IMR-90 (cell line): ENCODE measurements at regions not wholly inside any gene's neighbourhood (a gene's known extent, or its start where the extent isn't known, plus 50 kb on each side); places are given as distances from the start of the nearest gene placed in this dataset. TPM values are rescaled to one million over a fixed set of nuclear protein-coding genes. Genes with fewer than 3 reads are reported as not detected.
"Not testable (repeated sequence)": the region's sequence is repeated elsewhere in the genome, so short reads cannot be mapped to it uniquely, and the experiment has no call there.

Experiments
- ATAC-seq: fragments of 200-7000 bp; cut with Tn5 transposase; 2 replicates; pipeline ENCODE4 v1.9.1; 2020; ENCODE audit warnings: low read depth, mild to moderate bottlenecking, moderate library complexity
- BruUV-seq: library from RNA; stranded (reverse); fragments of 400-500 nt; replicated peaks from 2 replicates; lab custom pipeline; 2021; lab: Mats Ljungman, UMichigan
- CTCF ChIA-PET: fragments of 300-600 bp; formaldehyde crosslinking; extraction: SDS; loops from one replicate; lab custom pipeline; 2021; ENCODE audit warnings: antibody characterized with exemption; lab: Yijun Ruan, JAX
- POLR2A ChIA-PET: fragments of 300-600 bp; sonication (Branson Sonifier 250); formaldehyde crosslinking; loops from one replicate; lab custom pipeline; 2022; ENCODE audit warnings: antibody characterized with exemption; ENCODE audit not compliant: unreplicated experiment; lab: Charles Lee
- DNase-seq: peaks from one replicate; pipeline ENCODE4 v3.0.0; 2013
- H2AFZ ChIP-seq: replicated peaks from 2 replicates; pipeline ENCODE3; 2013; ENCODE audit warnings: low read length, mild to moderate bottlenecking; ENCODE audit not compliant: poor library complexity
- H2AK5ac ChIP-seq: 2 replicates; pipeline ENCODE4 v1.6.1; 2013; ENCODE audit warnings: low read depth, low read length, inconsistent platforms
- H2AK9ac ChIP-seq: replicated peaks from 2 replicates; pipeline ENCODE3; 2013; ENCODE audit warnings: mild to moderate bottlenecking, low read depth, low read length, moderate library complexity; ENCODE audit not compliant: poor library complexity
- H2BK120ac ChIP-seq: 2 replicates; pipeline ENCODE4 v1.6.1; 2013; ENCODE audit warnings: low read depth, low read length, inconsistent platforms
- H2BK15ac ChIP-seq: 3 replicates; pipeline ENCODE4 v1.6.1; 2013; ENCODE audit warnings: low read depth, low read length, inconsistent platforms
- H2BK20ac ChIP-seq: 2 replicates; pipeline ENCODE4 v1.6.1; 2013; ENCODE audit warnings: low read depth, mild to moderate bottlenecking, inconsistent platforms, low read length, moderate library complexity
- H2BK5ac ChIP-seq: 2 replicates; pipeline ENCODE4 v1.6.1; 2013; ENCODE audit warnings: mild to moderate bottlenecking, low read depth, low read length, inconsistent platforms; ENCODE audit not compliant: poor library complexity, severe bottlenecking
- H3K14ac ChIP-seq: replicated peaks from 2 replicates; pipeline ENCODE4 v1.6.1; 2013; ENCODE audit warnings: low read depth, low read length, inconsistent platforms
- H3K18ac ChIP-seq: 2 replicates; pipeline ENCODE4 v1.6.1; 2013; ENCODE audit warnings: low read depth, low read length, control low read depth
- H3K23ac ChIP-seq: 2 replicates; pipeline ENCODE4 v1.6.1; 2013; ENCODE audit warnings: low read depth, low read length, inconsistent platforms
- H3K27ac ChIP-seq: 2 replicates; pipeline ENCODE4 v1.5.1; 2013; ENCODE audit warnings: mild to moderate bottlenecking, control low read depth, low read length; ENCODE audit not compliant: insufficient read depth
- H3K27me3 ChIP-seq: 2 replicates; pipeline ENCODE4 v1.6.1; 2013; ENCODE audit warnings: low read length; ENCODE audit not compliant: control insufficient read depth, insufficient read depth
- H3K36me3 ChIP-seq: 2 replicates; pipeline ENCODE4 v1.6.1; 2013; ENCODE audit warnings: low read length, mixed read lengths; ENCODE audit not compliant: control insufficient read depth, insufficient read depth
- H3K4ac ChIP-seq: 2 replicates; pipeline ENCODE4 v1.6.1; 2013; ENCODE audit warnings: low read depth, low read length, inconsistent platforms
- H3K4me1 ChIP-seq: 2 replicates; pipeline ENCODE4 v1.6.1; 2013; ENCODE audit warnings: low read length, mixed read lengths; ENCODE audit not compliant: control insufficient read depth, insufficient read depth
- H3K4me2 ChIP-seq: 2 replicates; pipeline ENCODE4 v1.6.1; 2013; ENCODE audit warnings: low read depth, mild to moderate bottlenecking, control low read depth, low read length, moderate library complexity
- H3K4me3 ChIP-seq: 2 replicates; pipeline ENCODE4 v1.5.1; 2013; ENCODE audit warnings: low read depth, mild to moderate bottlenecking, control low read depth, low read length, moderate library complexity; ENCODE audit not compliant: insufficient read depth
- H3K56ac ChIP-seq: 2 replicates; pipeline ENCODE4 v1.6.1; 2013; ENCODE audit warnings: low read length, inconsistent platforms; ENCODE audit not compliant: insufficient read depth; ENCODE audit errors: extremely low read depth
- H3K79me1 ChIP-seq, 2 experiments: 2 replicates each; pipeline ENCODE4 v1.6.1; 2013; ENCODE audit warnings: low read length in 2 of 2, inconsistent platforms in 1 of 2, low read depth in 1 of 2
- H3K9ac ChIP-seq: 2 replicates; pipeline ENCODE4 v1.6.1; 2013; ENCODE audit warnings: low read depth, low read length, control low read depth
- H3K9me1 ChIP-seq: 2 replicates; pipeline ENCODE4 v1.6.1; 2013; ENCODE audit warnings: low read length, inconsistent platforms; ENCODE audit not compliant: insufficient read depth
- H3K9me3 ChIP-seq: 2 replicates; pipeline ENCODE4 v1.6.1; 2013; ENCODE audit warnings: low read length; ENCODE audit not compliant: control insufficient read depth, insufficient read depth
- H4K20me1 ChIP-seq: 2 replicates; pipeline ENCODE4 v1.6.1; 2013; ENCODE audit warnings: low read length, inconsistent platforms; ENCODE audit not compliant: insufficient read depth
- H4K5ac ChIP-seq: 2 replicates; pipeline ENCODE4 v1.6.1; 2013; ENCODE audit warnings: mild to moderate bottlenecking, low read depth, low read length, control low read depth
- H4K8ac ChIP-seq, 2 experiments: 2 replicates each; pipeline ENCODE4 v1.6.1; 2013; ENCODE audit warnings: low read depth in 2 of 2, low read length in 2 of 2, control low read depth in 1 of 2, inconsistent platforms in 1 of 2
- H4K91ac ChIP-seq: 2 replicates; pipeline ENCODE4 v1.6.1; 2013; ENCODE audit warnings: low read depth, low read length, inconsistent platforms; ENCODE audit not compliant: insufficient read depth
- WGBS, 2 experiments: methylation state at CpG; one replicate each; pipeline versions ENCODE4 v1.1.5 to v1.1.7; 2013; ENCODE audit warnings: missing lambda C conversion rate in 2 of 2; ENCODE audit not compliant: insufficient read length in 1 of 2; ENCODE audit errors: extremely low coverage in 2 of 2; 5-methylcytosine and 5-hydroxymethylcytosine counted together
- dilution Hi-C: fragments of 300-500 bp; cut with HindIII; formaldehyde crosslinking; loops from one replicate; pipeline ENCODE4 v1.14.3; 2018; ENCODE audit warnings: low sequenced_read_pairs; ENCODE audit not compliant: unreplicated experiment
- in situ Hi-C: fragments of 300-500 bp; cut with MboI; formaldehyde crosslinking; loops from 3 replicates; pipeline ENCODE4 v1.14.3; 2019; ENCODE audit warnings: low sequenced_read_pairs, inconsistent platforms, mixed read lengths
- intact Hi-C: fragments of 100-400 bp; cut with micrococcal nuclease; formaldehyde crosslinking; loops from 2 replicates; pipeline ENCODE4 v1.10.0; 2022
- microRNA-seq, 2 experiments: library from miRNA; stranded (forward) in 1 of 2; unstranded in 1 of 2; fragments of 10-50 nt in 1 of 2; fragments of <30 nt in 1 of 2; gene quantifications in 1 of 2; microRNA quantifications in 1 of 2; one replicate each; pipeline versions ENCODE3 to v1.1.0; 2013 to 2020; ENCODE audit not compliant: insufficient read depth in 1 of 2, insufficient read length in 1 of 2, unreplicated experiment in 1 of 2
- small RNA-seq, 5 experiments: library from RNA; depleted of rRNA; stranded (forward); fragments of <200 nt; gene quantifications; one replicate each; pipeline ENCODE3, GENCODE V24; 2012

DNA sequence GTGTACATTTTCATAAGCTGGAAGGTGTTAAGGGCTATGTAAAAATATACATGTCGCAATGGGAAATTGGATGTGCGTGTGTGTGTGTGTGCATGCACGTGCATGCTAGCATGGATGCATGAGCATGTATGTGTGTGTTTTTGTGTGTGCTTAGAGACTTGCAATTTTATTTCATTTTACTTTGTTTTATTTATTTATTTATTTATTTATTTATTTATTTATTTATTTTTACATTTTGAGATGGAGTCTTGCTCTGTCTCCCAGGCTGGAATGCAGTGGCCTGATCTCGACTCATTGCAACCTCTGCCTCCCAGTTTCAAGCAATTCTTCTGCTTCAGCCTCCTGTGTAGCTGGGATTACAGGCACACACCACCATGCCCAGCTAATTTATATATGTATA lies 50.4 kb upstream of the CDH9 start:
- in situ Hi-C loops, H3K36me3 ChIP-seq, H3K4ac ChIP-seq, intact Hi-C loops, H3K27me3 ChIP-seq, H4K5ac ChIP-seq, H4K20me1 ChIP-seq, H3K4me2 ChIP-seq, H2BK5ac ChIP-seq, H2BK120ac ChIP-seq, H3K56ac ChIP-seq, H2AK5ac ChIP-seq, H4K8ac ChIP-seq, H3K18ac ChIP-seq, H2AK9ac ChIP-seq, H2BK20ac ChIP-seq, CTCF ChIA-PET, H3K9ac ChIP-seq, H3K79me1 ChIP-seq, H3K9me1 ChIP-seq, H2AFZ ChIP-seq, POLR2A ChIA-PET, H2BK15ac ChIP-seq, DNase-seq, H4K91ac ChIP-seq, H3K4me3 ChIP-seq, H3K27ac ChIP-seq, ATAC-seq, BruUV-seq, H3K23ac ChIP-seq, dilution Hi-C loops, H3K4me1 ChIP-seq, H3K9me3 ChIP-seq, H3K14ac ChIP-seq: not testable (repeated sequence)
- no CpG with 5 or more reads among the region's 4 CpGs for WGBS, 2 experiments

Small RNAs in the stretch of these regions (microRNA-seq; reads per million reads assigned to microRNA genes)
- not detected for gene AC010385.1 (ENCODE audit: insufficient read depth, insufficient read length)
- gene AC010385.3 (ENCODE audit: insufficient read depth, insufficient read length): not detected
- gene AC026421.1 (ENCODE audit: insufficient read depth, insufficient read length): not detected
- not detected for gene AC114300.1 (ENCODE audit: insufficient read depth, insufficient read length)
- gene LSP1P3 (ENCODE audit: insufficient read depth, insufficient read length): not detected
- gene RF00425 (ENCODE audit: insufficient read depth, insufficient read length): not detected
- not detected for gene RNU6-738P (ENCODE audit: insufficient read depth, insufficient read length)
- gene RNU6-909P (ENCODE audit: insufficient read depth, insufficient read length): not detected
- not detected for gene UBL5P1 (ENCODE audit: insufficient read depth, insufficient read length)

Small RNAs in the stretch of these regions (small RNA-seq; reads per million reads assigned to genes)
- 0 reads per million in 5 experiments for gene AC010385.1
- 0 reads per million in 5 experiments for gene AC010385.3
- gene AC026421.1: 0 reads per million in 5 experiments
- 0 reads per million in 5 experiments for gene AC114300.1
- gene LSP1P3: 0 reads per million in 5 experiments
- gene RF00425: 0 reads per million in 5 experiments
- gene RNU6-738P: 2.7 to 686 (median 7.4) reads per million in 5 experiments
- 0 reads per million in 5 experiments for gene RNU6-909P
- 0 reads per million in 5 experiments for gene UBL5P1
